ENCODE measurements at regions not wholly inside any gene's neighbourhood (a gene's known extent, or its start where the extent isn't known, plus 50 kb on each side); places are given as distances from the start of the nearest gene placed in this dataset.

DNA sequence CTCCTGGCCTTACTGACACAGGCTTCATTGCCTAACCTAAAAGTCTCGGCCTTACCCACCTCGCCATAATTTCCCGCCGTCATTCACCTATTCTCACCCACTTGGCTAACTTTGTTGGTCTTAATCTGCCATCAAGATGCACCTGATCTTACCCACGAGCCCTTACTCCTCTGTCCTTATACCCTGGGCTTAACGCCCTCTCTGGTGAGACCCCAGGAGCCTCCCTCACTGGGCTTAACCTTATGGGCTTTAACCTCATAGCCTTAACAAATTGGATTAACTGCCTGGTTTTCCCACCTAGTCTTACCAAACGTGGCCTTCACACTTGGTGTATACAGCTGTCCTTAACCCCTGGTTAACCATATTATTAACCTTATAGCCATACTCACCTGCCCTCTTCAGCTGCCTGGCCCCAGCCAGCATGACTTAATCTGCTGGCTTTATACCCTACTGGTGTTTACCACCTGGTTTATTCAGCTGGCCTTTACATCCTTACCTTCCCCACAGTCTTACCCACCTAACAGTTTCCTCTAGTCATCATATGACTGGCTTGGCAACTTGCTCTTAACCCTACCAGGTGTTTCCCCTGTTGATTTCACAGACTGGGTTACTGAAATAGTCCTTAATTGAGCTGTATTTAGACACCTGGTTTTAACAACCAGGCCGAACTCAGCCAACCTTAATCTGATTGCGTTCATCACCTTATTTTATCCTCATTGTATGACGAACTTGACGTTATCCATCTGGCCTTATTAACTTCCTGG lies 132.0 kb upstream of the ZSWIM2 start:
- TF ChIP-seq, protein P1, sequence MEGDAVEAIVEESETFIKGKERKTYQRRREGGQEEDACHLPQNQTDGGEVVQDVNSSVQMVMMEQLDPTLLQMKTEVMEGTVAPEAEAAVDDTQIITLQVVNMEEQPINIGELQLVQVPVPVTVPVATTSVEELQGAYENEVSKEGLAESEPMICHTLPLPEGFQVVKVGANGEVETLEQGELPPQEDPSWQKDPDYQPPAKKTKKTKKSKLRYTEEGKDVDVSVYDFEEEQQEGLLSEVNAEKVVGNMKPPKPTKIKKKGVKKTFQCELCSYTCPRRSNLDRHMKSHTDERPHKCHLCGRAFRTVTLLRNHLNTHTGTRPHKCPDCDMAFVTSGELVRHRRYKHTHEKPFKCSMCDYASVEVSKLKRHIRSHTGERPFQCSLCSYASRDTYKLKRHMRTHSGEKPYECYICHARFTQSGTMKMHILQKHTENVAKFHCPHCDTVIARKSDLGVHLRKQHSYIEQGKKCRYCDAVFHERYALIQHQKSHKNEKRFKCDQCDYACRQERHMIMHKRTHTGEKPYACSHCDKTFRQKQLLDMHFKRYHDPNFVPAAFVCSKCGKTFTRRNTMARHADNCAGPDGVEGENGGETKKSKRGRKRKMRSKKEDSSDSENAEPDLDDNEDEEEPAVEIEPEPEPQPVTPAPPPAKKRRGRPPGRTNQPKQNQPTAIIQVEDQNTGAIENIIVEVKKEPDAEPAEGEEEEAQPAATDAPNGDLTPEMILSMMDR (IDR thresholded peaks at IDR 0.05; ENCODE audit: insufficient read depth, low read length), result no peak
- no peak for TF ChIP-seq POLR2AphosphoS5 (IDR thresholded peaks at IDR 0.05; ENCODE audit: low read depth)
- TF ChIP-seq, protein P2, sequence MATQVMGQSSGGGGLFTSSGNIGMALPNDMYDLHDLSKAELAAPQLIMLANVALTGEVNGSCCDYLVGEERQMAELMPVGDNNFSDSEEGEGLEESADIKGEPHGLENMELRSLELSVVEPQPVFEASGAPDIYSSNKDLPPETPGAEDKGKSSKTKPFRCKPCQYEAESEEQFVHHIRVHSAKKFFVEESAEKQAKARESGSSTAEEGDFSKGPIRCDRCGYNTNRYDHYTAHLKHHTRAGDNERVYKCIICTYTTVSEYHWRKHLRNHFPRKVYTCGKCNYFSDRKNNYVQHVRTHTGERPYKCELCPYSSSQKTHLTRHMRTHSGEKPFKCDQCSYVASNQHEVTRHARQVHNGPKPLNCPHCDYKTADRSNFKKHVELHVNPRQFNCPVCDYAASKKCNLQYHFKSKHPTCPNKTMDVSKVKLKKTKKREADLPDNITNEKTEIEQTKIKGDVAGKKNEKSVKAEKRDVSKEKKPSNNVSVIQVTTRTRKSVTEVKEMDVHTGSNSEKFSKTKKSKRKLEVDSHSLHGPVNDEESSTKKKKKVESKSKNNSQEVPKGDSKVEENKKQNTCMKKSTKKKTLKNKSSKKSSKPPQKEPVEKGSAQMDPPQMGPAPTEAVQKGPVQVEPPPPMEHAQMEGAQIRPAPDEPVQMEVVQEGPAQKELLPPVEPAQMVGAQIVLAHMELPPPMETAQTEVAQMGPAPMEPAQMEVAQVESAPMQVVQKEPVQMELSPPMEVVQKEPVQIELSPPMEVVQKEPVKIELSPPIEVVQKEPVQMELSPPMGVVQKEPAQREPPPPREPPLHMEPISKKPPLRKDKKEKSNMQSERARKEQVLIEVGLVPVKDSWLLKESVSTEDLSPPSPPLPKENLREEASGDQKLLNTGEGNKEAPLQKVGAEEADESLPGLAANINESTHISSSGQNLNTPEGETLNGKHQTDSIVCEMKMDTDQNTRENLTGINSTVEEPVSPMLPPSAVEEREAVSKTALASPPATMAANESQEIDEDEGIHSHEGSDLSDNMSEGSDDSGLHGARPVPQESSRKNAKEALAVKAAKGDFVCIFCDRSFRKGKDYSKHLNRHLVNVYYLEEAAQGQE (IDR thresholded peaks at IDR 0.05; ENCODE audit: insufficient replicate concordance, low read depth), result no peak
- TF ChIP-seq GABPA (IDR thresholded peaks at IDR 0.05; ENCODE audit: low read depth), result no peak
- no peak for TF ChIP-seq SPI1 (IDR thresholded peaks at IDR 0.05; ENCODE audit: borderline replicate concordance, low read depth)
